ENCODE measurements at regions not wholly inside any gene's neighbourhood (a gene's known extent, or its start where the extent isn't known, plus 50 kb on each side); places are given as distances from the start of the nearest gene placed in this dataset.

DNA sequence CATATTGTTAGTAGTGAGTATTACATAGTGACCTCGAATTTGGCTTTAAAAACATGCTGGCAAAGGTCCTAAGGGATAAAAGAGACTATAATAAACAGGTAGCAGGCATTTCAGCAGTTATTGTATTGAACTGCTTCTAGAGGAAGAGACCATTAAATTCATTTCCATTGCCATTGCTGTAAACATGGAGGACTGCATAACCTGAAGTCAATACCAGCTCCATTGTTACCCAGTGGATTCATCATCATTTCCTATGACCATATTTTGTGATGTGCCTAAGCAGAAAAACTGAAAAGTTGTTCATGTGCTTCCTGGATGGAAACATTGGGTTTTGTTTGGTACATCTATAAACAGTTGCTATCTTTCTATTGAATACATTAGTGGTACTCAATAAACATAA is 482.5 kb upstream of the UBE2E2 start:
- H3F3A ChIP-seq (ENCODE audit: insufficient read depth, low read length): no peaks in the 10 kb centered on the region
- H3K9ac ChIP-seq (ENCODE audit: low read length): no peak overlapping the region
- no peaks in the 10 kb centered on the region for H3K9me3 ChIP-seq (ENCODE audit: low read length)
- H3K4me2 ChIP-seq (ENCODE audit: low read length): no peak overlapping the region
- TF ChIP-seq, protein P1, sequence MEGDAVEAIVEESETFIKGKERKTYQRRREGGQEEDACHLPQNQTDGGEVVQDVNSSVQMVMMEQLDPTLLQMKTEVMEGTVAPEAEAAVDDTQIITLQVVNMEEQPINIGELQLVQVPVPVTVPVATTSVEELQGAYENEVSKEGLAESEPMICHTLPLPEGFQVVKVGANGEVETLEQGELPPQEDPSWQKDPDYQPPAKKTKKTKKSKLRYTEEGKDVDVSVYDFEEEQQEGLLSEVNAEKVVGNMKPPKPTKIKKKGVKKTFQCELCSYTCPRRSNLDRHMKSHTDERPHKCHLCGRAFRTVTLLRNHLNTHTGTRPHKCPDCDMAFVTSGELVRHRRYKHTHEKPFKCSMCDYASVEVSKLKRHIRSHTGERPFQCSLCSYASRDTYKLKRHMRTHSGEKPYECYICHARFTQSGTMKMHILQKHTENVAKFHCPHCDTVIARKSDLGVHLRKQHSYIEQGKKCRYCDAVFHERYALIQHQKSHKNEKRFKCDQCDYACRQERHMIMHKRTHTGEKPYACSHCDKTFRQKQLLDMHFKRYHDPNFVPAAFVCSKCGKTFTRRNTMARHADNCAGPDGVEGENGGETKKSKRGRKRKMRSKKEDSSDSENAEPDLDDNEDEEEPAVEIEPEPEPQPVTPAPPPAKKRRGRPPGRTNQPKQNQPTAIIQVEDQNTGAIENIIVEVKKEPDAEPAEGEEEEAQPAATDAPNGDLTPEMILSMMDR (IDR thresholded peaks at IDR 0.05; ENCODE audit: low read length): no peak
- TF ChIP-seq EZH2 (IDR thresholded peaks at IDR 0.05; ENCODE audit: borderline replicate concordance, low read length): no peak
- no peaks in the 10 kb centered on the region for H3K27me3 ChIP-seq (ENCODE audit: insufficient read depth, low read length)
- no peak overlapping the region for H3K4me3 ChIP-seq (ENCODE audit: low read depth, low read length, poor library complexity, severe bottlenecking)
- no peak overlapping the region for H3K27ac ChIP-seq (ENCODE audit: low read depth, low read length, poor library complexity, severe bottlenecking)
- H4K20me1 ChIP-seq (ENCODE audit: insufficient read depth, low read length): no peaks in the 10 kb centered on the region
- H3K79me2 ChIP-seq (ENCODE audit: insufficient read depth, low read length): no peaks in the 10 kb centered on the region
- H3K4me1 ChIP-seq (ENCODE audit: insufficient read depth, low read length, severe bottlenecking): no peaks in the 10 kb centered on the region
- H3K36me3 ChIP-seq (ENCODE audit: insufficient read depth, low read length): no peaks in the 10 kb centered on the region
- H2AFZ ChIP-seq (ENCODE audit: low read length): no peak overlapping the region
- H3K9me2 ChIP-seq (ENCODE audit: low read depth, low read length): no peaks in the 10 kb centered on the region

DNA sequence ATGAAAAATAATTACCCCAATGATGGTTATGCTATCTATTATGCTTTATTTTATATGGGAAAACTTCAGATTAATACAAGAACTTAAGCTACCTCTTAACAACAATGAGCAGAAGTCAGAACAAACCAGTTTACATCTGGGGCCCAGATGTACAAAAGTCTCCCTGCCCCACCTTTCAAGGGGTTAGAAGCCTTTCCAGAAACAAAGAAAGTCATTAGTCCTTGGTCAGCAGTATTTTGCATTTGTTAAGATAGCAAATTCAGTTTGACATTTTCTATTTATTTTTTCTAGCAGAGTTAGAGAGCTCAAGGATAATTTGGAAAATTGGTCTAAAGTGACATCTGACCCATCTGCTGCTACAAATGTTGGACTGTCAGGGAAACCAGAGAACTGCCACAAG is 478.7 kb upstream of the UBE2E2 start:
- H3K9me3 ChIP-seq (ENCODE audit: low read length): no peaks in the 10 kb centered on the region
- H4K20me1 ChIP-seq (ENCODE audit: insufficient read depth, low read length): no peaks in the 10 kb centered on the region
- TF ChIP-seq EZH2 (IDR thresholded peaks at IDR 0.05; ENCODE audit: borderline replicate concordance, low read length): no peak
- TF ChIP-seq, protein P1 (IDR thresholded peaks at IDR 0.05; ENCODE audit: low read length): no peak
- H3K27ac ChIP-seq (ENCODE audit: low read depth, low read length, poor library complexity, severe bottlenecking): no peak overlapping the region
- H3K4me1 ChIP-seq (ENCODE audit: insufficient read depth, low read length, severe bottlenecking): no peaks in the 10 kb centered on the region
- H3K9me2 ChIP-seq (ENCODE audit: low read depth, low read length): no peaks in the 10 kb centered on the region
- H3F3A ChIP-seq (ENCODE audit: insufficient read depth, low read length): no peaks in the 10 kb centered on the region
- no peak overlapping the region for H3K4me3 ChIP-seq (ENCODE audit: low read depth, low read length, poor library complexity, severe bottlenecking)
- no peaks in the 10 kb centered on the region for H3K79me2 ChIP-seq (ENCODE audit: insufficient read depth, low read length)
- H2AFZ ChIP-seq (ENCODE audit: low read length): no peak overlapping the region
- H3K4me2 ChIP-seq (ENCODE audit: low read length): no peak overlapping the region
- no peak overlapping the region for H3K9ac ChIP-seq (ENCODE audit: low read length)
- H3K36me3 ChIP-seq (ENCODE audit: insufficient read depth, low read length): no peaks in the 10 kb centered on the region
- H3K27me3 ChIP-seq (ENCODE audit: insufficient read depth, low read length): no peaks in the 10 kb centered on the region

DNA sequence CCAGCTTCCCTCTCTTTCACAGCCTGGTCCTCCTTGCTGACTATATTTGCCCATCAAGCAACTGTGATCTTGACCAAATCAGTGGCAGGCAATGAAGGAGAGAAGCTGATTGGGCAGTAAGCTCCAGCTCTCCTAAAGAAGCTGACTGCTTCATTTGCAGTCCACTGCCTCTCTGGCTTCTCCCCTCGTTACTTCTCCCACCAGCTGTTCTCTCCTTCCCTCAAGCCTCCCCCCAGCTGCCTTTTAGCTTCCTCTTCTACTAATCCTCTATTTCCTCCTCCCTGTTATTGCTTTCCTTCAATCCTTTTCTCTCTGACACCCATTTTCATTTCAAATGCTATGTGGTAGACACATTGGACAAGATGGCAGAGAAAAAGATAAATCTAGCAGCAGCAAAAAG is 474.7 kb upstream of the UBE2E2 start:
- Histone ChIP-seq H3K4me1 (ENCODE audit: insufficient read depth, low read length, severe bottlenecking) (no peaks in the 10 kb centered on the region), H3K9ac (ENCODE audit: low read length) (no peak overlapping the region), H3K9me3 (ENCODE audit: low read length) (no peaks in the 10 kb centered on the region), H3K9me2 (ENCODE audit: low read depth, low read length) (no peaks in the 10 kb centered on the region), H3K36me3 (ENCODE audit: insufficient read depth, low read length) (no peaks in the 10 kb centered on the region), H3F3A (ENCODE audit: insufficient read depth, low read length) (no peaks in the 10 kb centered on the region), H3K79me2 (ENCODE audit: insufficient read depth, low read length) (no peaks in the 10 kb centered on the region), H3K4me3 (ENCODE audit: low read depth, low read length, poor library complexity, severe bottlenecking) (no peak overlapping the region), H4K20me1 (ENCODE audit: insufficient read depth, low read length) (no peaks in the 10 kb centered on the region), H3K4me2 (ENCODE audit: low read length) (no peak overlapping the region), H3K27me3 (ENCODE audit: insufficient read depth, low read length) (no peaks in the 10 kb centered on the region), H2AFZ (ENCODE audit: low read length) (no peak overlapping the region), H3K27ac (ENCODE audit: low read depth, low read length, poor library complexity, severe bottlenecking) (no peak overlapping the region)
- TF ChIP-seq EZH2 (IDR thresholded peaks at IDR 0.05; ENCODE audit: borderline replicate concordance, low read length): no peak
- TF ChIP-seq, protein P1 (IDR thresholded peaks at IDR 0.05; ENCODE audit: low read length): no peak
